ENCODE measurements at regions not wholly inside any gene's neighbourhood (a gene's known extent, or its start where the extent isn't known, plus 50 kb on each side); places are given as distances from the start of the nearest gene placed in this dataset.

DNA sequence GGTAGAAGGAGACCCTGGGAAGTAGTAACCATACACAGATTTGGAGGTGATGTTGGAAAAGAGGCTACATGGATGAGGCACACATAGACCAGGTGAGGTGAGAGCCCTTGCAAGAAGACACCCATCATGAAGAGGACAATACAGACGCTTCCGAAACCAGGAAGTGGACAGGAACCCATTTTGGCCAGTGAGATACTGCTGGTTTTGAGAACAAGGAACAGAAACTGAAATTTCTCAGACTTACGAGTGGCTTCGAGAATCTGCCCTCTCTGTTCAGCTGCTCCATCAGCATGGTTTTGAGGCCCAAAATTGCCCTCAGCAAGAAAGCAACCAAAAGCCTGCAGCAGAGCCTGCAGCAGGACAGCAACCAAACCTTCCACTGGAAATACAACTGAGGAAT, 479.1 kb upstream of the NRXN1 start:
- Histone ChIP-seq H2AFZ (no peak overlapping the region), H3K9ac (no peak overlapping the region)

DNA sequence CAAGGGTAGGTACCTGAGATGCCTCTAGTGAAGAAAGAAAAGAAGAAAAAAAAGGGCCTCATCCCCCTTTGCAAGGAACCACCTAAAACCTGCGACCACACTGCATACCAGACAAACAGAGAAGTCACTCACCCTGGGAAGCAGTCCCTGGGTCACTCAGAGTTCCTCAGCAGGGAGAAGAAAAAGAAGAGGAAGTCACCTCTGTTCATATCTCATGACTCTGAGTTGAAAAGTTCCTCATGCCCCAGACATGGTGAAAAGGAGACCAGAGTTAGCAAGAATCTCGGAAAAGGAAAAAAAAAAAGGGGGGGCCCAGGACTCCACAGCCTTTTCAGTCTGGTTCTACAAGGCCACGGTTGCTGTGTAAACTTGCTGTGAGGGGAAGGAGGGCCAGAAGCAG, 478.4 kb upstream of the NRXN1 start:
- Histone ChIP-seq H3K36me3 (ENCODE audit: low read depth) (no peaks in the 10 kb centered on the region), H3K9me2 (ENCODE audit: insufficient read depth) (no peaks in the 10 kb centered on the region), H3K4me3 (no peak overlapping the region), H3K79me2 (ENCODE audit: insufficient read depth) (no peaks in the 10 kb centered on the region), H2AFZ (no peak overlapping the region), H3K4me1 (ENCODE audit: insufficient read depth) (no peaks in the 10 kb centered on the region), H4K20me1 (ENCODE audit: insufficient read depth) (no peaks in the 10 kb centered on the region), H3K9ac (no peak overlapping the region), H3K9me3 (ENCODE audit: low read depth) (no peaks in the 10 kb centered on the region), H3F3A (ENCODE audit: insufficient read depth) (no peaks in the 10 kb centered on the region), H3K4me2 (ENCODE audit: unreplicated experiment) (no peak overlapping the region), H3K27me3 (replicated peaks; ENCODE audit: insufficient read depth) (no peaks in the 10 kb centered on the region), H3K27ac (no peak overlapping the region)
- DNase-seq: no peak
- 11 to 18% methylated on average over 3 of the region's 3 CpGs for WGBS, 2 experiments (ENCODE audit: low coverage in 1 of 2, low lambda C conversion rate in 2 of 2, missing lambda C conversion rate in 2 of 2)
- in situ Hi-C loops (cut with MboI): no loop called here
- TF ChIP-seq EZH2 (IDR thresholded peaks at IDR 0.05; ENCODE audit: insufficient read depth, poor library complexity, severe bottlenecking): no peak
- no peak for TF ChIP-seq EZH2phosphoT487 (IDR thresholded peaks at IDR 0.05; ENCODE audit: insufficient read depth, low read depth)

More for the DNA sequence above, 479.1 kb upstream of the NRXN1 start:
- no peaks in the 10 kb centered on the region for H3K27me3 ChIP-seq (replicated peaks; ENCODE audit: insufficient read depth)
- no peak overlapping the region for H3K27ac ChIP-seq
- H3K4me1 ChIP-seq (ENCODE audit: insufficient read depth): no peaks in the 10 kb centered on the region
- no peaks in the 10 kb centered on the region for H3K9me3 ChIP-seq (ENCODE audit: low read depth)
- H3K79me2 ChIP-seq (ENCODE audit: insufficient read depth): no peaks in the 10 kb centered on the region
- no peak for TF ChIP-seq EZH2phosphoT487 (IDR thresholded peaks at IDR 0.05; ENCODE audit: insufficient read depth, low read depth)
- no peak for TF ChIP-seq EZH2 (IDR thresholded peaks at IDR 0.05; ENCODE audit: insufficient read depth, poor library complexity, severe bottlenecking)
- H3K4me3 ChIP-seq: no peak overlapping the region
- no peaks in the 10 kb centered on the region for H3K9me2 ChIP-seq (ENCODE audit: insufficient read depth)
- H4K20me1 ChIP-seq (ENCODE audit: insufficient read depth): no peaks in the 10 kb centered on the region
- no peak overlapping the region for H3K4me2 ChIP-seq (ENCODE audit: unreplicated experiment)
- 11 to 14% methylated on average over 4 of the region's 4 CpGs for WGBS, 2 experiments (ENCODE audit: low coverage in 1 of 2, low lambda C conversion rate in 2 of 2, missing lambda C conversion rate in 2 of 2)
- in situ Hi-C loops (cut with MboI): no loop called here
- no peak for DNase-seq
- H3F3A ChIP-seq (ENCODE audit: insufficient read depth): no peaks in the 10 kb centered on the region
- H3K36me3 ChIP-seq (ENCODE audit: low read depth): no peaks in the 10 kb centered on the region

GRCh38 chr2:51505533-51505932, 473.6 kb upstream of the NRXN1 start:
- H3K4me3 ChIP-seq: no peak overlapping the region
- H3K27me3 ChIP-seq (replicated peaks; ENCODE audit: insufficient read depth): no peaks in the 10 kb centered on the region
- H3K79me2 ChIP-seq (ENCODE audit: insufficient read depth): no peaks in the 10 kb centered on the region
- no peaks in the 10 kb centered on the region for H3K4me1 ChIP-seq (ENCODE audit: insufficient read depth)
- WGBS, 2 experiments (ENCODE audit: low coverage in 1 of 2, low lambda C conversion rate in 2 of 2, missing lambda C conversion rate in 2 of 2): 9 to 10% methylated on average over 4 of the region's 4 CpGs
- no peaks in the 10 kb centered on the region for H3K9me2 ChIP-seq (ENCODE audit: insufficient read depth)
- H3F3A ChIP-seq (ENCODE audit: insufficient read depth): no peaks in the 10 kb centered on the region
- H3K27ac ChIP-seq: no peak overlapping the region
- H2AFZ ChIP-seq: no peak overlapping the region
- in situ Hi-C loops (cut with MboI): no loop called here
- H3K4me2 ChIP-seq (ENCODE audit: unreplicated experiment): no peak overlapping the region
- no peaks in the 10 kb centered on the region for H4K20me1 ChIP-seq (ENCODE audit: insufficient read depth)
- DNase-seq: no peak
- H3K9me3 ChIP-seq (ENCODE audit: low read depth): no peaks in the 10 kb centered on the region
- H3K36me3 ChIP-seq (ENCODE audit: low read depth): no peaks in the 10 kb centered on the region
- TF ChIP-seq EZH2 (IDR thresholded peaks at IDR 0.05; ENCODE audit: insufficient read depth, poor library complexity, severe bottlenecking) (no peak), EZH2phosphoT487 (IDR thresholded peaks at IDR 0.05; ENCODE audit: insufficient read depth, low read depth) (no peak)
- H3K9ac ChIP-seq: no peak overlapping the region

DNA sequence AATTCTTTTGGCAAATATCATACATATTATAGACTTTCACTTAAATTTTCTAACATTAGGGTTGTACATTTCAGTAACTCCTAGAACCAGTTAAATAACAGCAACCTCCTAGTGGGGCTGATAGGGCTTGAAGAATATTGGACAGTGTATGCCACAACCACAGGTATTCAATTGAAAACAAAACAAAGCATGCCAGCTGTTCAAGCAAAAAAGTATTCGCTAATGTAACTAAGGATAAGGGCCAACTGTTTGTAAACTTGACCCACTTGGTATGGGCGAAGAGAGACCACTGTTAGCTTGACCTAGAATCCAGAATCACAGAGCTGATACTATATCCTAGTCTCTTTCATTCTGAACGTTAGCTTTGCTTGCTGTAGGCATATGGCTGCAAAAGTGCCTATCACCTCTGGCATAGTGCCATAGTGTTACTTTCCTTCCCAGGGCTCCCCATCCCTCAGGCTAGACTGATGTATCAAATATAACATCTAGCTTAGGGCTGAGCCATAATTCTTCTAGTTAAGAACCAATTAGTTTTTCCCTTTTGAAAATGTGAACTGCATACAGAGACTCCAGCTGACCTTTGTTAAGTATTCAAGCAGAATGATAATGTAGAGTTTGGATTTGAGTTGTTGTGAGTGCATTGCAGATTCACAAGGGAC, 458.8 kb upstream of the NRXN1 start:
- Histone ChIP-seq H3K9ac (no peak overlapping the region), H3K27ac (no peak overlapping the region), H3K4me3 (no peak overlapping the region), H3K36me3 (ENCODE audit: low read depth) (no peaks in the 10 kb centered on the region), H3F3A (ENCODE audit: insufficient read depth) (no peaks in the 10 kb centered on the region), H3K4me1 (ENCODE audit: insufficient read depth) (no peaks in the 10 kb centered on the region), H2AFZ (no peak overlapping the region), H3K9me2 (ENCODE audit: insufficient read depth) (no peaks in the 10 kb centered on the region), H3K27me3 (replicated peaks; ENCODE audit: insufficient read depth) (no peaks in the 10 kb centered on the region), H3K79me2 (ENCODE audit: insufficient read depth) (no peaks in the 10 kb centered on the region), H3K9me3 (ENCODE audit: low read depth) (peaks cover 3% of the 10 kb centered on the region), H4K20me1 (ENCODE audit: insufficient read depth) (no peaks in the 10 kb centered on the region), H3K4me2 (ENCODE audit: unreplicated experiment) (no peak overlapping the region)
- 8 to 14% methylated on average over 3 of the region's 3 CpGs for WGBS, 2 experiments (ENCODE audit: low coverage in 1 of 2, low lambda C conversion rate in 2 of 2, missing lambda C conversion rate in 2 of 2)
- DNase-seq: no peak
- no peak for TF ChIP-seq EZH2phosphoT487 (IDR thresholded peaks at IDR 0.05; ENCODE audit: insufficient read depth, low read depth)
- TF ChIP-seq EZH2 (IDR thresholded peaks at IDR 0.05; ENCODE audit: insufficient read depth, poor library complexity, severe bottlenecking): no peak
- in situ Hi-C loops (cut with MboI): no loop called here

GRCh38 chr2:51484605-51485004, 452.7 kb upstream of the NRXN1 start:
- H3F3A ChIP-seq (ENCODE audit: insufficient read depth): no peaks in the 10 kb centered on the region
- TF ChIP-seq EZH2phosphoT487 (IDR thresholded peaks at IDR 0.05; ENCODE audit: insufficient read depth, low read depth) (no peak), EZH2 (IDR thresholded peaks at IDR 0.05; ENCODE audit: insufficient read depth, poor library complexity, severe bottlenecking) (no peak)

More at GRCh38 chr2:51484605-51485004, 452.7 kb upstream of the NRXN1 start:
- H3K36me3 ChIP-seq (ENCODE audit: low read depth): no peaks in the 10 kb centered on the region
- H3K27ac ChIP-seq: no peak overlapping the region
- no peaks in the 10 kb centered on the region for H3K4me1 ChIP-seq (ENCODE audit: insufficient read depth)
- no peaks in the 10 kb centered on the region for H3K9me2 ChIP-seq (ENCODE audit: insufficient read depth)
- no peak for DNase-seq
- peaks cover 3% of the 10 kb centered on the region for H3K9me3 ChIP-seq (ENCODE audit: low read depth)
- H3K4me3 ChIP-seq: no peak overlapping the region
- H2AFZ ChIP-seq: no peak overlapping the region
- H4K20me1 ChIP-seq (ENCODE audit: insufficient read depth): no peaks in the 10 kb centered on the region
- no peak overlapping the region for H3K9ac ChIP-seq
- H3K27me3 ChIP-seq (replicated peaks; ENCODE audit: insufficient read depth): no peaks in the 10 kb centered on the region
- no peak overlapping the region for H3K4me2 ChIP-seq (ENCODE audit: unreplicated experiment)
- H3K79me2 ChIP-seq (ENCODE audit: insufficient read depth): no peaks in the 10 kb centered on the region
- 17 to 19% methylated on average over 2 of the region's 2 CpGs for whole genome bisulfite sequencing, 2 experiments (ENCODE audit: low coverage in 1 of 2, low lambda C conversion rate in 2 of 2, missing lambda C conversion rate in 2 of 2)
- in situ Hi-C loops (cut with MboI): no loop called here

Measured in GM23248 (cell line).